Muscle layer of colon (tissue), 2 donors: ENCODE measurements at regions not wholly inside any gene's neighbourhood (a gene's known extent, or its start where the extent isn't known, plus 50 kb on each side); places are given as distances from the start of the nearest gene placed in this dataset.

Experiments used
- H3K27ac ChIP-seq: one replicate; pipeline ENCODE4 v1.7.0; 2013; ENCODE audit warnings: low read depth, mild to moderate bottlenecking, low read length, moderate library complexity
- H3K27me3 ChIP-seq, 2 donors: one replicate each; pipeline ENCODE4 v1.7.0; 2013; ENCODE audit warnings: low read length in 2 of 2, mild to moderate bottlenecking in 2 of 2; ENCODE audit not compliant: insufficient read depth in 2 of 2, control insufficient read depth in 1 of 2
- H3K36me3 ChIP-seq: one replicate; pipeline ENCODE4 v1.7.0; 2013; ENCODE audit warnings: mild to moderate bottlenecking, low read length; ENCODE audit not compliant: insufficient read depth
- H3K4me1 ChIP-seq: one replicate; pipeline ENCODE4 v1.7.0; 2013; ENCODE audit warnings: mild to moderate bottlenecking, low read length; ENCODE audit not compliant: insufficient read depth
- H3K4me3 ChIP-seq, 2 donors: one replicate each; pipeline ENCODE4 v1.7.0; 2013; ENCODE audit warnings: low read length in 2 of 2, low read depth in 1 of 2, mild to moderate bottlenecking in 1 of 2, moderate library complexity in 1 of 2
- H3K9ac ChIP-seq: one replicate; pipeline ENCODE4 v1.7.0; 2013; ENCODE audit warnings: low read length
- H3K9me3 ChIP-seq: one replicate; pipeline ENCODE4 v1.7.0; 2013; ENCODE audit warnings: mild to moderate bottlenecking, low read length
- donor health status: abdominal sarcoma.
- donor health status: Adenocarcinoma of cecum.

DNA sequence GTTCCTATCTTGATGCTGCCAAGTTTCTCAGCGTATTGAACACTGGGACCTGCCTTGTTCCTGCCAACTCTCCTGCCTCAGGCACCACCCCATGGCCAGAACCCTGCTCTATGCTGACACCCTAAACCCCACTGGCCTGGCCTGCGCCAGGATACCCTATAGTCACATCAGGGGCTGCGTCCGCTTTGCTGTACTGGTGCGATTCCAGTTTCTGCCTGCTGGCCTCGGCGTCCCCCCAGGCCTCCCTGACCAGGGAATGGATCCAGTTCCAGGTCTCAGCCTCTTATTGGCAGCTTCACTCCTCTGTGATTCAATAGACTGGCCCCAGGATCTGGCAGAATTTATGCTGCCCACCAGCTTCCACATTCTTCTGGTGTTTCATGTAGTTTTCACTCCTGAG is 55.0 kb downstream of the GPR6 start:
- Histone ChIP-seq H3K4me1 (no peaks in the 10 kb centered on the region), H3K27me3 (no peaks in the 10 kb centered on the region), H3K9ac (no peak overlapping the region), H3K36me3 (no peaks in the 10 kb centered on the region), H3K27ac (no peak overlapping the region), H3K4me3 (no peak overlapping the region), H3K9me3 (no peaks in the 10 kb centered on the region)

DNA sequence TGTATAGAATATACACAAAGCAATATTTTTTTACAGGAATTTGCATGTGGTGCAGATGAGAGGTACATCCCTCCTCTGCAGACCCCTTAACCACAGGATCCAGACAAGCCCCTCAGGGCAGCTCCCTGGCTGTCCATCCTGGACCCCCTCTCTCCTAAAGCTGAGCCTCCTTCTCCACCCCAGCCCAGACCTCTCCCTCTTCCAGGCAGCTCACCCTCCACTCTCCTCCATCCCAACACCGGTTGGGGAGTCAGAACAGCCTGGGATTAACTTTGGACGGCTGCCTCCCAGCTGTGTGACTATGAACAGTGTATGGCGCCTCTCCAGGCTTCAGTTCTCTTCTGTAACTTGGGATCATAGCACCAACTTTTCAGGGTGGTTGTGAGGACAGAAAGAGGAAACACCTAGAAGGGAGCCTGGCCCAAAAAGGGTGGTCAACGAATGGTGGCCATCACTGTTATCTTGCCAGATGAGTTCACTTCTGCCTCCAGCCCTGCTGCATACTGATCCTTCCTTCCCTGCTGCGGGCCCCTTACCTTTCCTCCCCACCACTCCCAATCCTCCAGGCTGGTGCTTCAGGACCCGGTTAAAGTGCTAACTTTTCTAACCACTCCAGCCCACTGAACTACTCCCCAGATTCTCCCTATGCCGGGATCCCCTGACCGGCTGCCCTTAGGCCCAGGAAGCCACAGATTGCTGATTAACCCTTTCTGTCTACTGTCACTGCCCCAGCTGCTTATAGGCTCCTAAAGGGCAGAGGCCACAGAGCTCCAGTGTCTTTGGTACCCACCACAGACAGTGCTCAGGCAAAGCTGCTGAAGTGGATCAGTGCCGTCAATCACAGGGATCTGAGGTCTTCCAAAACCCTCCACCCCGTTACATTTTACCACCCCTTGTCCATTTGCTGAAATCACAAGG is 55.9 kb downstream of the GPR6 start:
- Histone ChIP-seq H3K9ac (no peak overlapping the region), H3K4me3 (no peak overlapping the region), H3K36me3 (no peaks in the 10 kb centered on the region), H3K27me3 (no peaks in the 10 kb centered on the region), H3K4me1 (no peaks in the 10 kb centered on the region), H3K9me3 (no peaks in the 10 kb centered on the region), H3K27ac (no peak overlapping the region)

DNA sequence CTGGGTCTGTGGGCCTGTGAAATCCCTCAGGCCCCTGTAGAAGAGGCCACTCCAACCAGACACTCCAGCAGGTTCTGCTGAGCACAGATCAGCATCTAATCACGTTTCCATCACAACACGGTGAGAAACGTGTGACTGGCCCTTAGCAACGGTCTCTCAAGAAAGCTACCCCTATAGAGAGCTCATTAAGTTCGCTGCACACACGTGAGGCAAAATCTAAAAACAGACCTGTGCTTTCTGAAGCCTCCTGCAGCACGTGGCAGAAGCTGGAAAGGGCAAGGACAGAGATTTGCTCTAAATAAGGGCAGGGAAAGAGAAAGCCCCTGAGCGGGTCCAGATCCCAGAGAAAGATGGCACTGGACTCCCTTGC is 56.5 kb downstream of the GPR6 start:
- Histone ChIP-seq H3K27ac (no peak overlapping the region), H3K4me3 (no peak overlapping the region), H3K4me1 (no peaks in the 10 kb centered on the region), H3K36me3 (no peaks in the 10 kb centered on the region), H3K9me3 (no peaks in the 10 kb centered on the region), H3K9ac (no peak overlapping the region), H3K27me3 (no peaks in the 10 kb centered on the region)

DNA sequence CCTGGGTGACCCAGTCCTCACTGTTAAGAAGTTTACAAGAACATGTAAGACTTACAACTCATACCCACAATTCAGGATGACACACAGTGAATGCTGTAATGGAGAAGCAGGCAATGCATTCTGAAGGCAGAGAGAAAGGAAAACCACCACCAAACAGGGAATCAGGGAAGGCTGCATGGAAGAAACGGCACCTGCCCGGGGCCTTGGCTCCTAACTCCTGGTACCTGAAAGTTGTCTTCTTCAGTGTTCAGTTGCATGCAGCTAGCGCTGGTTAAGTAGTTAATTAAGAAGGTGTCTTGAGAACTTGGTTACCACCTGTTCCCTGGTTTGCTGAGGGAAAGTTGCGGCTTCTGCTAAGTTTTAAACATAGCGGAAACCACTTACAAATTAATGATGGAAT is 57.2 kb downstream of the GPR6 start:
- Histone ChIP-seq H3K9me3 (no peaks in the 10 kb centered on the region), H3K27me3 (no peaks in the 10 kb centered on the region), H3K4me3 (no peak overlapping the region), H3K27ac (no peak overlapping the region), H3K36me3 (no peaks in the 10 kb centered on the region), H3K4me1 (no peaks in the 10 kb centered on the region), H3K9ac (no peak overlapping the region)

DNA sequence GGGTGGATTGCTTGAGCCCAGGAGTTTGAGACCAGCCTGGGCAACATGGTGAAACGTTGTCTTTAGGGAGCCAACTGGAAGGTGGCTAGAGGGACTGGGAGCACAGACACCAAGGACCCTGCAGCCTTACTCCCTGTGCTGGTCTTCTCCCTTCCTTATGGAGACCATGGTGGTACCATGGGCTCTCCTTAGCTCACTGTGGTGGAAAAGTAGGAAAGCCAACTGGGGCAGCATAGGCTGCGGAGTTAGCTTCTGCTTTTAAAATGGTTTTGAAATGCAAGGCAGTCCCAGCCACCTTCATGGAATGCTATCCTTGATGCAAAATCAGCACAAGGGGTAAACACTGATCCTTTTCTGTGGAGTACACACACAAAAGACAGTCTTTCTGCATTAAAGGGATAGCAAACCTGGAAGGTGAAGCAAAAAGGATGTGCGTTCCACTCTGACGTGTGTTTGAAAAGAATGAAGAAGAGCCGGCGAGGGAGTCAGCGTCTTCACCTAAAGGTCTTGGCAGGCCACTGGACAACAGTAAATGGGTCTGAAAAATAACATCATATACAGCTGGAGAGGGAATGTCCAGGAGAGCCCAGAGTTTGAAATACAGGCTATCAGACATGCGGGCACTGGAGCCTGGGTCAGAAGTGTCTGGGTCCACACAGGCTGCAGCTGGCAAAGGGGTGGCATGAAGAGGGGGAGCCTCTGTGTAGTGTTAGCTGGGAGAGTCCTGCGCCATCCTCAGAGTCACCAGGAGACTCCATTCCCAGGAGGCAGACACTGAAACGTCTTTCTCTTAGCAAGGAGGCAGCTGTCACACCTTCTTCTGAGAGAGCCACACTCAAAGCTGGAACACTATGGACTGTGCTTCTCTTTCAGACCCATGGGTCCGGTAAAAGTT is 58.5 kb downstream of the GPR6 start:
- no peak overlapping the region for H3K27ac ChIP-seq
- H3K27me3 ChIP-seq, result no peaks in the 10 kb centered on the region
- H3K9me3 ChIP-seq, result no peaks in the 10 kb centered on the region
- H3K4me3 ChIP-seq, result no peak overlapping the region
- no peaks in the 10 kb centered on the region for H3K36me3 ChIP-seq
- no peak overlapping the region for H3K9ac ChIP-seq
- H3K4me1 ChIP-seq, result no peaks in the 10 kb centered on the region

DNA sequence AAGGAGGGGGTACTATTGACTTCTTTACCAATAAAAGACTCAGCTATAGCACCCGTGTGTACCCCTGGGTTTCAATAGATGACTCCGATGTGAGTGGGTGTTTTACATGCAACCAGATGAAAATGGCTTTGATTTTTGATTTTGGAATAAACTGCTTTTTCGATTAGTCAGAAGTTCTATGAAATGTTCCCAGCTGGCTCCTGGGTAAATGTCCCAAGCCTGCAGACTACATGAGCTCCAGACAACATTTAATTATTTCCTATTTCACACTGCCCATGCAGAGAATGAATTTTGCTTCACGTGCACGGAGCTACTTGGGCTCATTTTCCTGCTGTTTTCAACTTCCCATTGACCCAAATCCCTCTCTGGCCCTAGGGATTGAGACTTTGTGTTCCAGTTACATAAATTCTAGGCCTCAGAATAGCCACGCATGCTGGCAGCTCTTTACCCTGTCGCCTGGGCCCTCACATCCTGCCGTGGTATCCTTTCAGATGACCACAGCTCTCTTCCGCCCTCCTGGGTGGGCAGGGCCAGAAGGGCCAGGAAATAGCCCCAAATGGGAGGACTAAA is 59.7 kb downstream of the GPR6 start:
- no peaks in the 10 kb centered on the region for H3K9me3 ChIP-seq
- no peaks in the 10 kb centered on the region for H3K4me1 ChIP-seq
- no peak overlapping the region for H3K9ac ChIP-seq
- no peaks in the 10 kb centered on the region for H3K27me3 ChIP-seq
- no peaks in the 10 kb centered on the region for H3K36me3 ChIP-seq
- H3K27ac ChIP-seq, result no peak overlapping the region
- no peak overlapping the region for H3K4me3 ChIP-seq

DNA sequence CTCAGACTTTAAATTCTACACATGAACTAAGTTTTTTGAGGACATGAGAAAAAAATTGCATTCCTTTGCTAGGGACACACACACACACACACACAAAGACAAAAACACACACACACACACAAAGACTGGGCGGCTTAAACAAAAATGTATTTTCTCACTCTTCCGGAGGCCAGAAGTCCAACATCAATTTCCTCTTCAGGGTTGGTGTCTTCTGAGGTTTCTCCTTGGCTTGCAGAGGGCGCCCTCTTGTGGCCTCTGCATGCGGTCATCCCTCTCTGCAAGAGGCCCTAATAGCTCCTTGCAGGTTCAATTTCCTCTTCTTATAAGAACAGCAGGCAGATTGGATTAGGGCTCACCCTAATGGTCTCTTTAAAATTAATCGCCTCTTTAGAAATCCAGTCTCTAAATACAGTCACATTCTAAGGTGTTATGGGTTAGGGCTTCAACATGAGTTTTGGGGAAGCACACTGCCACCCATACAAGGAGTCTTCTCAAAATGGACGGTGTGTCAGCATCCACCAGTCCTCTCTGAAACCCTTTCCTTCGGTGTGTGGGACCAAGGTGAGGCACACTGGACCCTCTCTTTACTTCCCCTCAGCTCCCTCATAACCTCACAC is 61.4 kb downstream of the GPR6 start:
- Histone ChIP-seq H3K27me3 (no peaks in the 10 kb centered on the region), H3K27ac (no peak overlapping the region), H3K9ac (no peak overlapping the region), H3K36me3 (no peaks in the 10 kb centered on the region), H3K9me3 (no peaks in the 10 kb centered on the region), H3K4me1 (no peaks in the 10 kb centered on the region), H3K4me3 (peak overlapping the region in 1 of 2 donors; percentile 4)

DNA sequence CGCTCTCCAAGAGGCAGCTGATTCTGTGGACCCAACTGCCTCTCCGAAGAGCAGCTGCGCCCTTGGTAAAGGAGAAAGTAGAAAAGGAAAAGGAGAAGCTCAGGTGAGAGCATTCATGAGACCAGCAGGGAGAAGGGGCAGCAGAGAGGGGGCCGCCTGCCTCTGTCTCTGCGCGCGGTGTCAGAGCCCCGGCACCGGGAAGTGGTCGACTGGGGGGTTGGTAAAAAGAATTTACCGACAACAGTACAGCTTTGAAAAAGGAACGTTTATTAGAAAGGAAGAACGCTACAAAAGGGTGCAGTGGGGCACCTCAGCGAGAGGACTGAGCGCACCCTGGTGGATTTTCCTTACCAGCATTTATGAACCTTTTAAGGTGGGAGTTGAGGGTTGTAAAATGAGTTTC is 61.9 kb downstream of the GPR6 start:
- no peaks in the 10 kb centered on the region for H3K36me3 ChIP-seq
- no peaks in the 10 kb centered on the region for H3K4me1 ChIP-seq
- no peaks in the 10 kb centered on the region for H3K9me3 ChIP-seq
- no peak overlapping the region for H3K27ac ChIP-seq
- peak overlapping the region in 1 of 2 donors; percentile 4 for H3K4me3 ChIP-seq
- no peak overlapping the region for H3K9ac ChIP-seq
- H3K27me3 ChIP-seq, result no peaks in the 10 kb centered on the region

DNA sequence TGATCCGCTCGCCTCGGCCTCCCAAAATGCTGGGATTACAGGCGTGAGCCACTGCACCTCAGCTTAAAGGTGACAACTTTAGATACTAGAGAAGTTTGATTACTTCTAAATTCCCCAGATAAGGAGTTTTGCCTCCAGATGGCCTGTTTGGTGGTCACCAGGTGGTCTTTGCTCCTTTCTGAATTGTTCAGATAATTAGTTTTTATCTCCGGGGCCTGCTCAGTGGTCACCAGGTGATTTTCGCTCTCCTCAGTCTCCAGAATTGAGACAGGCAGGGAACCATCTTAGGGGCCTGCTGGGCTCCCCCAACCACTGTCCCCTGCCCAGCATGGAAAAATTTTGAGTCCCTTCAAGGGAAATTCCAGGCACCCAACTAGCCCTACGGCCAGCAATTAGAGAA is 62.6 kb downstream of the GPR6 start:
- H3K4me3 ChIP-seq, result no peak overlapping the region
- no peak overlapping the region for H3K9ac ChIP-seq
- no peak overlapping the region for H3K27ac ChIP-seq
- H3K36me3 ChIP-seq, result no peaks in the 10 kb centered on the region
- H3K27me3 ChIP-seq, result no peaks in the 10 kb centered on the region
- no peaks in the 10 kb centered on the region for H3K4me1 ChIP-seq
- no peaks in the 10 kb centered on the region for H3K9me3 ChIP-seq

DNA sequence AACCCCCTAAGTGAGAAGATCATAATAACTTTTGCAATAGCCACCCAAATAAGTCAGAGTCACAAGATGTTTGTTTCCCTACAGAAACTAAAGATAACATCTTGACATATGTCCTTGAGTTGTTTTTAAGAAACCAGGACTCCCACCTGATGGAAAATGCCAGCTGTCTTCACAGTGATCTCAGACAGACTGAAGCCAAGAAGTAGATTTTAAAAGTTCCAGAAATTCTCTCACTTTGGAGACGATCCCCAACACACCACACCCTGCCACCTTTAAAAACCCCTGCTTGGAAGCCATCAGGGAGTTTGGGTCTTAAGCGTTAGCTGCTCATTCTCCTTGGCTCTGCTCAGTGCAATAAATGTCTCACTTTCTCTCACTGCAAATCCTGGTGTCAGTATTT is 63.0 kb downstream of the GPR6 start:
- Histone ChIP-seq H3K27me3 (no peaks in the 10 kb centered on the region), H3K27ac (no peak overlapping the region), H3K4me3 (no peak overlapping the region), H3K9ac (no peak overlapping the region), H3K9me3 (no peaks in the 10 kb centered on the region), H3K36me3 (no peaks in the 10 kb centered on the region), H3K4me1 (no peaks in the 10 kb centered on the region)

DNA sequence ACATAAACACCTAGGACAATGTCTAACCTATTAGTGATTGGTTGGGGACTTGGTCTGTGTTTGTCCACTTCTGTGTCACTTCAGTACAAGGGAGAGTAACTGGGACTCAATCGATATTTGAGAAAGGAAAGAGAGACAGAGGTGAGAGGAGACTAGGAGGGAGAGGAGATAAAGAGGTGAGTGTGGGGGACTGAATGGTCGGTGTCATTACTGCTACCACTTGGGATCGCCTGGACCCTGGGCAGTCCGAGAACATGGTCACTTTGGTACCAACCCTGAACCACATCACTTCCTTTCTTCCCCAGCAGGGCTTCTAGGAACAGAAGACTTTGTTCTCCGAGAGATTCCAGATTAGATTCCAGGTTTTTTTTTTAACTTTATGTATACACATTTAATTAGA is 63.7 kb downstream of the GPR6 start:
- no peaks in the 10 kb centered on the region for H3K9me3 ChIP-seq
- no peaks in the 10 kb centered on the region for H3K36me3 ChIP-seq
- H3K9ac ChIP-seq, result no peak overlapping the region
- H3K27me3 ChIP-seq, result no peaks in the 10 kb centered on the region
- H3K4me1 ChIP-seq, result no peaks in the 10 kb centered on the region
- H3K4me3 ChIP-seq, result no peak overlapping the region
- no peak overlapping the region for H3K27ac ChIP-seq
